ENCODE measurements at regions not wholly inside any gene's neighbourhood (a gene's known extent, or its start where the extent isn't known, plus 50 kb on each side); places are given as distances from the start of the nearest gene placed in this dataset.

- H3K4me3 ChIP-seq (ENCODE audit: low read depth, low read length): no peak overlapping the region
- TF ChIP-seq CTCF (IDR thresholded peaks at IDR 0.05; ENCODE audit: low read depth, low read length): no peak
- no peak for TF ChIP-seq MAX (IDR thresholded peaks at IDR 0.05; ENCODE audit: low read depth, low read length)
- TF ChIP-seq POLR2A (IDR thresholded peaks at IDR 0.05; ENCODE audit: extremely low read depth, insufficient read length): no peak
- TF ChIP-seq MYC (IDR thresholded peaks at IDR 0.05; ENCODE audit: low read depth, low read length): no peak
- DNase-seq (ENCODE audit: low read depth): no peak
Observed at GRCh38 chr6:40325791-40326190, 261.4 kb downstream of the LRFN2 start.

- no peak for DNase-seq (ENCODE audit: low read depth)
- no peak for TF ChIP-seq MAX (IDR thresholded peaks at IDR 0.05; ENCODE audit: low read depth, low read length)
- TF ChIP-seq MYC (IDR thresholded peaks at IDR 0.05; ENCODE audit: low read depth, low read length): no peak
- no peak for TF ChIP-seq CTCF (IDR thresholded peaks at IDR 0.05; ENCODE audit: low read depth, low read length)
- no peak for TF ChIP-seq POLR2A (IDR thresholded peaks at IDR 0.05; ENCODE audit: extremely low read depth, insufficient read length)
Observed at GRCh38 chr6:40325041-40325440, 262.1 kb downstream of the LRFN2 start.

GRCh38 chr6:40323881-40324634 lies 263.1 kb downstream of the LRFN2 start:
- no peak for TF ChIP-seq MYC (IDR thresholded peaks at IDR 0.05; ENCODE audit: low read depth, low read length)
- TF ChIP-seq POLR2A (IDR thresholded peaks at IDR 0.05; ENCODE audit: extremely low read depth, insufficient read length): no peak
- no peak for TF ChIP-seq CTCF (IDR thresholded peaks at IDR 0.05; ENCODE audit: low read depth, low read length)
- TF ChIP-seq MAX (IDR thresholded peaks at IDR 0.05; ENCODE audit: low read depth, low read length): no peak
- H3K4me3 ChIP-seq (ENCODE audit: low read depth, low read length): no peak overlapping the region
- DNase-seq (ENCODE audit: low read depth): no peak

More at GRCh38 chr6:40325041-40325440, 262.1 kb downstream of the LRFN2 start:
- no peak overlapping the region for H3K4me3 ChIP-seq (ENCODE audit: low read depth, low read length)

GRCh38 chr6:40322336-40322735 lies 264.8 kb downstream of the LRFN2 start:
- no peak overlapping the region for H3K4me3 ChIP-seq (ENCODE audit: low read depth, low read length)
- DNase-seq (ENCODE audit: low read depth): no peak
- TF ChIP-seq MYC (IDR thresholded peaks at IDR 0.05; ENCODE audit: low read depth, low read length) (no peak), POLR2A (IDR thresholded peaks at IDR 0.05; ENCODE audit: extremely low read depth, insufficient read length) (no peak), MAX (IDR thresholded peaks at IDR 0.05; ENCODE audit: low read depth, low read length) (no peak), CTCF (IDR thresholded peaks at IDR 0.05; ENCODE audit: low read depth, low read length) (no peak)

GRCh38 chr6:40321616-40322015 lies 265.5 kb downstream of the LRFN2 start:
- H3K4me3 ChIP-seq (ENCODE audit: low read depth, low read length): no peak overlapping the region
- TF ChIP-seq MYC (IDR thresholded peaks at IDR 0.05; ENCODE audit: low read depth, low read length): no peak
- DNase-seq (ENCODE audit: low read depth): no peak

- TF ChIP-seq MAX (IDR thresholded peaks at IDR 0.05; ENCODE audit: low read depth, low read length) (no peak), POLR2A (IDR thresholded peaks at IDR 0.05; ENCODE audit: extremely low read depth, insufficient read length) (no peak), CTCF (IDR thresholded peaks at IDR 0.05; ENCODE audit: low read depth, low read length) (no peak)
- DNase-seq (ENCODE audit: low read depth): no peak
- no peak overlapping the region for H3K4me3 ChIP-seq (ENCODE audit: low read depth, low read length)
Observed at GRCh38 chr6:40320947-40321346, 266.2 kb downstream of the LRFN2 start.

Data from NB4 (cell line).